ENCODE measurements at regions not wholly inside any gene's neighbourhood (a gene's known extent, or its start where the extent isn't known, plus 50 kb on each side); places are given as distances from the start of the nearest gene placed in this dataset.
A peak's percentile ranks its signal among the peaks of the same experiment; 100 is the strongest.

DNA sequence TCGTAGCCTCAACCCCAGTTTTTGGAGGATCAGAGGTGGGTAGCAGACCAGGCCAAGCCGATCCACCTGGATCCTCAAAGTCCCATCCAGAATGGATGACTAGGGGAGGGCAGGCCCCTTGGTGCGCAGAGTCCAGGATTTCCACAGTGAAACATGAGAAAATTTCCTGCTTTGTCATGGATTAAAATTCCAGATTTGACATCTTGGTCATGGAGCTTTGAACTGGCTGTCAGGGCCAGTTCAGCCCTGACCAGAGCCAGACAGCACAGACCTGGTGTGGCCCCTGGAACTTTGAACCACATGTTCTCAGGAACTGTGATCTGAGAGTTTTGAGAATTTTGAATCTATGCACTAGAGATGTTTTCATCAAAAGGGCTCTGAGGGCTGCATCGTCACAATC, 177.5 kb downstream of the MN1 start:
- DNase-seq = no peak
- no peak for ATAC-seq (ENCODE audit: poor library complexity)
- intact Hi-C loops (cut with DNase I) = no loop called here

DNA sequence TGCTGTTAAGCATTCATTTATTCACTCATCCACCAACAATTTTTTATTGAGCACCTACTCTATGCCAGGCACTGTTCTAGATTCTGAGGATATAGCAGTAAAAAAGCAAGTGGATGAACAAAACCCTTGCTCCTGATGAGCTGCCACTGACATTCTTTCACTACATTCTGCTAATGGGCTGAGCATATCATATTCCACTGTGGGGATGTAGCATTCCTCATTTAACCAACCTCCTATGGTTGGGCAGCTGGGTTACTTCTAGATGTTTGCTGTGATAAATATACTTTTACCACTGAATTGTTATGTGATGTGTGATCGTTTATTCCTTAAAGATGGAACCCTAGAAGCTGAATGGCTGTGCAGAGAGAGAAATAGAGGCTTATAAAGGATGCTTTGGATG, 176.9 kb downstream of the MN1 start:
- intact Hi-C loops (cut with DNase I) = no loop called here
- no peak for ATAC-seq (ENCODE audit: poor library complexity)

DNA sequence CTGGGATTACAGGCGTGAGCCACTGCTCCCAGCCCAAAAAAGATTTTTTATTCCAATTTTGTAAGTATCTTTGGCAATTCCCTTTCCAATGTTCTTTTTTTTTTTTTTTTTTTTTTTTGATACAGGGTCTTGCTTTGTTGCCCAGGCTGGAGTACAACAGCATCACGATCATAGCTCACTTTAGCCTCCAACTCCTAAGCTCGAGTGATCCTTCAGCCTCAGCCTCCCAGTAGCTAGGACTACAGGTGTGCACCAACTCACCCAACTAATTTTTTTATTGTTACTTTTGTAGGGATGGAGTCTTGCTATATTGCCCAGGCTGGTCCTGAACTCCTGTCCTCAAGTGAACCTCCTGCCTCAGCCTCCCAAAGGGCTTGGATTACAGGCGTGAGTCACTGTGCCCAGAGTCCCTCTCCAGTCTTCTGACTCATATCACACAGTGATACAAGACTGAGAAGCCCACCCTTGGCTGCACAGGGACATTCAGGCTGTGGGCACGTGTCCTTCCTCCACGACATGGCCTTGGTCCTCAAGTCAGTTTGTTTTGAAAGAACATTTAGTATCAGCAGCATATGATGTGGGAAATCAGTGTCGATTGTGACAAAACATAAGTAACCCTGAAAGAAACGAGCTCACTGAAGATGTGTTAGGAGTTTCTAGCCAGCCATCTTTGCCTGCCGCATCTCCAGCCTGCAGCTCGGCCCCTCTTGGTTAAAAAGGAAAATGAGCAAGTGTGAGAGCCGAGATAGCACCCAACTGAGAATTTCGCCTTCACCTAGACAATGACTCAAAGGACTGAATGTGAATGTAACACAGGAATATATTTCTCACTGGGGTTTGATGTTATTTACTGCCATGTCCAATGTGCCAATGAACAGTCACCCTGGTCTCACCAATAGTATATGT, 175.5 kb downstream of the MN1 start:
- DNase-seq (no peak), ATAC-seq (ENCODE audit: poor library complexity) (no peak)
- intact Hi-C loops (cut with DNase I) = no loop called here

More for the DNA sequence above, 176.9 kb downstream of the MN1 start:
- no peak for DNase-seq

DNA sequence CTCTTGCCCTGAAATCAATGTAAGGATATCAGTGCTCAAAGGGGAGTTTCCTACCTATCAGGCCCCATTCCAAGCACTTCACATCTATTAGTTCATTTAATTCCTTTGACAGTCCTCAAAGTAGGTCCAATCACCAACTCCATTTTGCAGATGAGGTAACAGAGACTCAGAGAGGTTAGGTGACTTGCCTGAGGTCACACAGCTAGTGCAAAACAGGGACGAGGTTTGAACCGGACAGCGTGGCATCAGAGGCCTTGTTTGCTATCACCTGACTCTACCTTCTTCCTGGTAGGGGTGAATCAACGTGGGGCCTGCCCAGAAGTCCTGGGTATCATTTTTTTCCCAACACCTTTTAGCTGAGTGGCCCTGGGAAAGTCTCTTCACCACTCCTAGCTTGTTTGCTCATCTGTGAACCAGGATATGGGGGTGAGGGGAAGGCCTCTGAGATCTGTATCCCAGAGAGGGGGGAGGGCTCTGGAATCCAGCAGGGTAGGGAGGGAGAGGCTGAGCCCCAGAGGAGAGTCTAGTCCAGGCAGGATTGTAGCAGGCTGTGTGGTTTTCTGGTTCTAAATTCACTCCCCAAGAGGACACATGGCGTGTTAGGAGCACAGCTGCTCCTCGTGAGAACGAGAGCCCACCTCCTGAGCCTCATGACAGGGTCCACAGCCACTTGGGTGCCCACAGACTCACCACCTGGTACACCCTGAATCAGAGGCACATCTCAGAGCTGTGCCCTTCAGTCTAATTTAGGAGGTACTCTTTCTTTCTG, 174.7 kb downstream of the MN1 start:
- ATAC-seq (ENCODE audit: poor library complexity) = no peak
- DNase-seq = no peak
- intact Hi-C loops (cut with DNase I) = no loop called here

DNA sequence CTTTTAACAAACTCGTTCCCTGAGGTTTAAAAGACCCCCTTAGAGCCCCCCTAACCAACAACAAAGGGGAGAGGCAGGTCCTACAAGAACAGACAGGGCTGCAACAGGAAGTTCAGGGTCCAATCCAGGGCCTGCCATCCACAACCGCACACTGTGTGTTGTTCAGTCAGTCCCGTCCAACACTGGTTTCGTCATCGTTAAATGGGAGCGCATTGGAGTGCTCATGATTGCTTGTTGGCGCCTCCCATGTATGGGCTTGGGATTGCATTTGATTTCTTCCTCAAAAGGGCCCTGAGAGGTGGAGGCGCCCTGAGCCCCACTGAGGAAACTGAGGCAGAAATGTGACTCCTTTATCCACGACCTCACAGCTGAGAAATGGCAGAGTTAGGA, 174.1 kb downstream of the MN1 start:
- intact Hi-C loops (cut with DNase I) = no loop called here
- DNase-seq (no peak), ATAC-seq (ENCODE audit: poor library complexity) (no peak)

DNA sequence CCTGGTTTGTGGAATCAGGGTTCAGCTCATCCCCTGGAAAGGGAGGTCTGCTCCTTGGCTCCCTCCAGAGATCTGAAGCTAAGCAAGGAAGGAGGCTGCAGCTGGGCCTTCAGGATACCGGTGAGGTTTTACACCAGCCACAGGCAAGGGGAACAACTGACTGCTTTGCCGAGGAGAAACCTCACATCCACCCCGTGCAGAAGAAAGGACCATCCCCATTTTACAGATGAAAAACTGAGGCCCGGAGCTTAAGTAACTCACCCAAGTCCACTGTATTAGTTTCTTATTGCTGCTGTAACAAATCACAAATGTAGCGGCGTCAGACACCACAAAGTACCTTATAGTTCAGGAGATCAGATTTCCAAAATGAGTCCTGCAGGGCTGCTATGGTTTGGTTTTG, 173.7 kb downstream of the MN1 start:
- no peak for DNase-seq
- intact Hi-C loops (cut with DNase I) = no loop called here
- ATAC-seq (ENCODE audit: poor library complexity) = no peak

DNA sequence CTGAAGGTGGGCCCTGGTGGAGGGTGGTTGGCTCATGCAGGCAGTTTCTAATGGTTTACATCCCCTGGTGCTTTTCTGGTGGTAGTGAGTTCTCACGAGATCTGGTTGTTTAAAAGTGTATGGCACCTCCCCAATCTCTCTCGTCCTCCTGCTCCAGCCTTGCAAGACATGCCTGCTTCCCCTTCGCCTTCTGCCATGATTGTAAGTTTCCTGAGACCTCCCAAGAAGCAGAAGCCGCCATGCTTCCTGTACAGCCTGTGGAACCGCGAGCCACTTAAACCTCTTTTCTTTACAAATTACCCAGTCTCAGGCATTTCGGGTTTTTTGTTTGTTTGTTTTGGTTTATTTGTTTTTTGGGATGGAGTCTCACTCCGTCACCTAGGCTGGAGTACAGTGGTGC, 173.2 kb downstream of the MN1 start:
- no peak for DNase-seq
- intact Hi-C loops (cut with DNase I) = no loop called here

DNA sequence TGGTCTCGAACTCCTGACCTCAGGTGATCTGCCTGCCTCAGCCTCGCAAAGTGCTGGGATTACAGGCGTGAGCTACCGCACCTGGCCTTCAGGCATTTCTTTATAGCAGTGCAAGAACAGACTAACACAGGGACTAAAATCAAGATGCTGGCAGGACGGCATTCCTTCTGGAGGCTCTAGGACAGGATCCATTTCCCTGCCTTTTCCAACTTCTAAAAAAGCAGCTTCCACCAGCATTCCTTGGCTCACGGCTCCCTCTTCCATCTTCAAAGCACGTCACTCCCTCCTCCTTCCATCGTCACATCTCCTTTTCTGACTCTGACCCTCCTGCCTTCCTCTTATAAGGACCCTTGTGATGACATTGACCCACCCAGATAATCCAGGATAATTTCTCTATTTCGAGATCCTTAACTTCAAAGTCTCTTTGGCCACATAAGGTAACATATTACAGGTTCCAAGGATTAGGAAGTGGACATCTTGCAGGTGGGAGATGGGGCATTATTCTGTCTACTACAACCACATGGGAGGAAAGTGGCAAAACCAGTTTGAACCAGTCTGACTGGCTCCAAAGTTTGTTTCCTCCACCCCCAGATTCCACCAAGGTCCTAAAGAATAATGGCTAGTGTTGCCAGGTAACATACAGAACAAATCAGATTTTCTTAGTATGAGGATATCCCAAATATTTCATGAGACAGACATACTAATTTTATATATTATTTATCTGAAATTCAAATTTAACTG, 172.5 kb downstream of the MN1 start:
- DNase-seq (no peak), ATAC-seq (ENCODE audit: poor library complexity) (no peak)
- intact Hi-C loops (cut with DNase I) = no loop called here

More for the DNA sequence above, 173.2 kb downstream of the MN1 start:
- ATAC-seq (ENCODE audit: poor library complexity) = no peak

DNA sequence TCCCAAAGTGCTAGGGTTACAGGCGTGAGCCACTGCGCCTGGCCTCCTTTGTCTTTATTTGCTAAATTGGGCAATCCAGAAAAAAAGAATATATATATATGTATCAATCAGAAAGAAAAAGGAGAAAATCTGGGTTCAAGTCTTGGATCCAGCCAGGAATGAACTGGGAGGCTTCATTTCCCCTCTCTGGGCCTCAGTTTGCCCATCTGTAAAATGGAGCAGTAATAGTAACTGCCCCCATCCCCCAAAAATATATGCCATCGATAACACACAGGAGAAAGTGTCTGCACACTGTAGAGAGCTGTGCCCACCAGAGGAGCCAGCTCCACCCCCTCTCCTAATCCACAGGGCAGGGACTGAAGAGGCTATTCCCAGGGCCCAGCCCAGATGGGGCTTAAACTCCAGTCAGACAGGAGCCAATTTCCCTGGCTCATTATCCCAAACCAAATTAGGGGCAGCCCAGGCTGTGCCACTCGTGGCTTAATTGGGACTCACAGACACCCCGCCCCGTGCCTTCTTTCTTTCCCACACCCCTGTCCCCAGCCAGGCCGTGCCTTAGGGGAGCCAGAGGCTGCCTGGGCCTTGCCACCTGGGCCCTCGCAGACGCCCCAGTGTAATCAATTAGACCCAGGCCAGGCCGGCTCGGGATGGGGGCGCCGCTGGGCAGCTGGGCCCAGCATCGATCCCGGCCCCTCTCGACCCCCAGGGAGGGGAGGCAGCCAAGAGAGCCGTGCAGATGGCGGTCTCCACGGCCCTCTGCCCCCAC, 171.5 kb downstream of the MN1 start:
- no peak for ATAC-seq (ENCODE audit: poor library complexity)
- intact Hi-C loops (cut with DNase I) = no loop called here
- no peak for DNase-seq

DNA sequence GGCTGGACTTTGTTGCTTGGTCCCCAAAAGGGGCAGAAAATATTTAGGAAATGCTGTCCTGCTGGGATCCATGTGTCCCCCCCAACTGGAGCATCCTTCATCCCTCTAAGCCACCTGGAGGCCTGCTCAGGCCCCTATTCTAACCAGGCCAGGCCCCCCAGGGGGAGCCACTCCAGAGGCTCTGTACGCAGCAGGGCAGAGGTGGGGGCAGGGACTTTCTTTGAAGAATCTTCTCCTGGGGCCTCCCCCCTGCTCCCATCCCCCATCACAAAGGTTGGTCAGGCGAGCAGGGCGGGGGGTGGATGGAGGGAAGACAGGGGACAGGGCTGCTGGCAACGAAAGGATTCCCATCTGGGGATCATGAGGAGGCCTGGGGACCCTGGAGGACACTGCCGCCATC, 170.8 kb downstream of the MN1 start:
- ATAC-seq (ENCODE audit: poor library complexity) (no peak), DNase-seq (no peak)
- intact Hi-C loops (cut with DNase I) = no loop called here

DNA sequence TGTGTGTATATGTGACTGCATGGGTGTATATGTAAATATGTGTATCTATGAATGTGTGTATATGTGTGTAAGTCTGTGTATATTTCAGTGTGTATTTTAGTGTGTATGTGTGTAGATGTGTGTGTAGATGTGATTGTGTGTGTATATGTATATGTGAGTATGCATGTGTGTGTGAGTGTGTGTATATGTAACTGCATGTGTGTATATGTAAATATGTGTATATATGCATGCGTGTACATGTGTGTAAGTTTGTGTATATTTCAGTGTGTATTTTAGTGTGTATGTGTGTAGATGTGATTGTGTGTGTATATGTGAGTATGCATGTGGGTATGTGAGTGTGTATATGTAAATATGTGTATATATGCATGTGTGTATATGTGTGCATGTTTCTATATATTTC, 169.9 kb downstream of the MN1 start:
- no peak for DNase-seq
- intact Hi-C loops (cut with DNase I) = no loop called here
- no peak for ATAC-seq (ENCODE audit: poor library complexity)

DNA sequence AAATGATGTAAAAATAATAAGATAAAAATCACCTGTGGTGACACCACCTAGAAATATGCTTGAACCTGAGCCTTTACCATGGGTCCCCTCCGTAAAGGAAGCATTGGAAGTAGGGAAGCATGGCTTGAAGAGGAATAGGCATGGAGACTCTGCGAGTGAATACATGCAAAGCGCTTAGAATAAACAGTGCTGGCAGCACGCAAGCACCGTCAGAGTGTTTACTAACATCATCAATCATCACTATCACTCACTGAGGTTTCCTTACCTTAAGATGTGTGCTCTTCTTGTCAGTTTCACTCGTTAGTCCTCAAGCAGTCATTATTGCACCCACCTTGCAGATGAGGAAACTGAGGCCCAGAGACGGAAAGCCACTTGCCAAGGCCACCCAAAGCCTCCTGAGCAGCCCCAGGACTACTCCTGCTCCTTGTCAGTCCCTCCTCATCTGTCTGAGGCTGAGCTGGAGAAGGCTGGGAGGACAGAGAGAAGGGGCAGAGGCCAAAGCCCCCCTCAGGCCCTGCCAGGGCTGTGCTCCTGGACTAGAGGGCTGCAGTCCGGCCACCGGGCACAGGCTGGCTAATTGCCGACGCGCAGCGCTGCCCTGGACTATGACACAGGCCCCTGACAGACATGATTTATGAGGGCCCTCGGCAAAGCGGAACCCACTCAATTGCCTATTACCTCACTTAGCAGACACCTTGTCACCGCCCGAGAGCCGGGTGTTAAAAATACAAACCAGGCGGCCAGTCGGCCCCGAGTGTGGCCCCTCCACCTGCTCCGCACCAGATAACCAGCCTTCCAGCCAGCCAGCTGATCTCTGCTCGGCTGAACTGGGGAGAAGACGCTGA, 168.9 kb downstream of the MN1 start:
- ATAC-seq (ENCODE audit: poor library complexity) = peak; percentile 87
- intact Hi-C loops (cut with DNase I) = no loop called here
- peak; percentile 82 for DNase-seq

DNA sequence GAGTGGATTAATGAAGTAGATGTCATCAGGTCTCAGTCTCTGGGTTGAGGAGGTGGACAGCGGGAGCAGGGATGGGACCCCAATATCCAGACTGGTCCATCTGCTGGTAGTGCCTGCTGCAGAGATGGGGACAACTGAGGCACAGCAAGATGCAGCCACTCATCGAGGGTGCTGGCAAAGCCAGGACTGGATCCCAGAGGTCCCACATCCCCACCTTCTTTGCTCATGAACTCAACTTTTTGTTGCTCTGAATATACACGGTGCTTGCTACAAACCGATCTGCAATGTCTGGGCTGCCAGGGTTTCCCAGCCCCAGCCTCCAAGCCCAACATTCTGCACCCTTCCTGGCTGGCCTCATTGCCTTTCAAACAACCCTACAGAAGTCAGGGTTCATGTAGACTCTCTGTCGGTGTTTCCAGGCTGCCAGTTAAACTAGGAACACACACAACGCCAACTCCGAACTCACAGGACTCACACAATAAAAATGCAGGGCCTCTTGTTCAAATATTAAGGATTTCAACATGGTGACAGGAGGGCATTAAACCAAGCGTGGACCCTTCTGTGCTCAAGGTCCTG, 168.2 kb downstream of the MN1 start:
- intact Hi-C loops (cut with DNase I) = no loop called here
- DNase-seq (no peak), ATAC-seq (ENCODE audit: poor library complexity) (no peak)

DNA sequence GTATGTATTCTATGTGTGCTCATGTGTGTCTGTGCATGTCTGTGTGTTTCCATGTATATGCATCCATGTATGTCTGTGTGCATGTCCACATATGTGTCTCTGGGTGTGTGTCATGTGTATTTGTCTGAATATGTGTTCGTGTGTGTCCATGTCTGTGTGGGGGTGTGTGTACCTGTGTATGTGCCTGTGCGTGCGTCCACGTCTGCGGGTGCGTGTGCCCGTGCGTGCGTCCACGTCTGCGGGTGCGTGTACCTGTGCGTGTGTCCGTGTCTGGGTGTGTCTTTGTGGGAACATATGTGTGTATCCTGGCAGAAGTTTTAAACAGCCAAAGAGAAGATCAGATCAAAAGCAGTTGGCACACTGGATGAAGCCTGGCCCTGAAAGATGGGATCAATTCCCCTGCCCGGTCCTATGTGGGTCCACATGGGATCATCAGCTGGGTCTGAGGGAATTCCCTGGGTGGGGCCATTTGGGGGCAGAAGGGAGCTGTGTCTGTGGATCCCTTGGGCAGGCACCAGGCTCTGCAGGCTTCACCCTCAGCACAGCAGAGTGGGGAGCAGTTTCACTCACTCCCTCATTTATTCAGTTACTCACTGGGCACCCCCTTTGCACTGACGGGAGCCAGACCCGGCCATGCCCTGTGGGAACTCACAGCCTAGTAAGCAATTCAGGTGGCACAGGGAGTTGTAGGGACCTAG, 167.4 kb downstream of the MN1 start:
- intact Hi-C loops (cut with DNase I) = no loop called here
- DNase-seq (no peak), ATAC-seq (ENCODE audit: poor library complexity) (no peak)

DNA sequence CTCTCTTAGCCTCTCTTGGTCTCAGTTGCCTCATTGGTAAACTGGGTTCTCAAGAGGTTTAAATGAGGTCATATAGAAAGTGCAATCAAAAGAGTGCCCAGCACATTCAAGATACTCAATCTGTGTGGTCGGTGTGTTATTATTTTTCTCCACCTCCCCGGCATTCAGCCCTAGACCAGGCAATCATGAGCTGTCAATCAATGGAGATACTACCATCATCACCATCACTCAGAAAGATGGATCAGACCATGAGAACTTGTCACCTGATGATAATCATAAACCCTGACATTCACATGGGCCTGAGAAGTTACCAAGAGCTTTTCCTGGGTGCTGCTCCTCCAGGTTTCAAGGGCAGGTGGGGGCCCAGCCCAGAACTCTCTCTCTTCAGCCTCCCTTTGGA, 166.1 kb downstream of the MN1 start:
- DNase-seq = no peak
- no peak for ATAC-seq (ENCODE audit: poor library complexity)
- intact Hi-C loops (cut with DNase I) = no loop called here

DNA sequence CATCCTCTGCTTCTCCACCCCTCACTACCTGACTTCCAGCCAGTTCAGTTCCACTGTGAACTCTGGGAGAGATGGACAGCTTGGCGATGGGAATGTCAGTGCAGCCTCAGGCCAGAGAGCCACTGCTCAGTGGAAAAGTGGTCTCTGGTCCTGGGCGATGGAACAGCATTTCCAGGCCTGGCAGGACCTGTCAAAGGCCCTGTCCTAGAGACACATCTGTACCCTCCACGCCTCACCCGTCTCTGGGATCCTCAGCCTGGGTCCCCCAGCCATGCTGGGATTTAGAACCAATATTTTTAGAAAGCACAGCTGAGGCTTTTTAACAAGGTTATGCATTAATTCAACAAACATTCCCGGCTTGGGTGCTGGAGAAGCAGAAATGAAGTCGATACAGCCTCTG, 165.7 kb downstream of the MN1 start:
- intact Hi-C loops (cut with DNase I) = no loop called here
- DNase-seq (no peak), ATAC-seq (ENCODE audit: poor library complexity) (no peak)

Measured in Right ventricle myocardium superior (tissue), 1 donor.